Prostate gland (tissue), 2 donors: ENCODE measurements at regions not wholly inside any gene's neighbourhood (a gene's known extent, or its start where the extent isn't known, plus 50 kb on each side); places are given as distances from the start of the nearest gene placed in this dataset.

Experiments
- DNase-seq: peaks from one replicate; pipeline ENCODE4 v3.0.0-alpha.2; 2019; ENCODE audit warnings: low spot score
- H3K27ac ChIP-seq, 2 donors: fragments of 200-600 bp; sonication (generic); 2 replicates each; pipeline ENCODE4 v1.5.1; 2017 to 2019
- H3K27me3 ChIP-seq: fragments of 200-600 bp; sonication (generic); replicated peaks from 2 replicates; pipeline ENCODE4 v1.5.1; 2019; ENCODE audit not compliant: insufficient read depth
- H3K36me3 ChIP-seq, 2 donors: fragments of 200-600 bp; sonication (generic); 1 replicate in 1 of 2; 2 replicates in 1 of 2; pipeline versions ENCODE4 v1.5.1 to v1.8.1; 2017 to 2019
- H3K4me1 ChIP-seq: fragments of 200-600 bp; sonication (generic); replicated peaks from 2 replicates; pipeline ENCODE4 v1.5.1; 2019
- H3K4me3 ChIP-seq, 2 donors: fragments of 200-600 bp; sonication (generic); 2 replicates each; pipeline ENCODE4 v1.5.1; 2017 to 2019
- H3K9me3 ChIP-seq: fragments of 200-600 bp; sonication (generic); 2 replicates; pipeline ENCODE4 v1.5.1; 2017
- CTCF ChIP-seq, 4 experiments: fragments of 200-600 bp in 2 of 4; fragments of 450-650 bp in 2 of 4; sonication (generic) in 2 of 4; IDR thresholded peaks; 1 replicate in 3 of 4; 2 replicates in 1 of 4; pipeline ENCODE4 v1.5.1; 2016 to 2019; ENCODE audit warnings: antibody characterized with exemption in 4 of 4, mild to moderate bottlenecking in 2 of 4, moderate library complexity in 2 of 4
- POLR2A ChIP-seq: fragments of 450-650 bp; IDR thresholded peaks from one replicate; pipeline ENCODE4 v1.6.1; 2016; ENCODE audit warnings: antibody characterized with exemption, mild to moderate bottlenecking
- POLR2AphosphoS5 ChIP-seq: sonication (generic); formaldehyde crosslinking; IDR thresholded peaks from one replicate; pipeline ENCODE4 v1.6.1; 2017; ENCODE audit warnings: antibody characterized with exemption
- WGBS: methylation state at CpG from one replicate; pipeline ENCODE4 v1.1.5; 2018; 5-methylcytosine and 5-hydroxymethylcytosine counted together
- intact Hi-C: fragments of 100-400 bp; cut with DNase I; formaldehyde crosslinking; loops from one replicate; pipeline ENCODE4 v1.14.2; 2022

DNA sequence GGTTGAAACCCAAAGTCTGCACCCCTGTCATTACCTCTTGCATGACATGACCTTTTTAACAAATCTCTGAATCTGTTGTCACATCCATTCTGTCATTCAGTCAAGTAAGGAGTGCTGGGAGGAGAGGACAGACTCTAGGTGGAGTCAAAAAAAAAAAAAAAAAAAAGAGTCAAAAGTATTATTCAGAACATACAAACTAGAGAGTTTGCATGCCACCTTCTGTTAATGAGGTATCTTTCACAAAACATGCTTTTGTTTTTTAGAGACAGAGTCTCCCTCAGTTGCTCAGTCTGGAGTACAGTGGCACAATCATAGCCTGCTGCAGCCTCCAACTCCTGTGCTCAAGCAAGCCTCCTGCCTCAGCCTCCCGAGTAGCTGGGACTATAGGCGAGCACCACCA, 81.6 kb upstream of the ARMC3 start:
- DNase-seq = no peak
- H3K9me3 ChIP-seq = no peaks in the 10 kb centered on the region
- TF ChIP-seq CTCF (IDR thresholded peaks at IDR 0.05) (no peak), POLR2A (no peak), POLR2AphosphoS5 (no peak)
- H3K4me1 ChIP-seq = peaks cover 8% of the 10 kb centered on the region
- no peaks in the 10 kb centered on the region for H3K36me3 ChIP-seq
- intact Hi-C loops = no loop called here
- 100% methylated on average over 2 of the region's 2 CpGs for WGBS
- H3K4me3 ChIP-seq = no peak overlapping the region
- no peak overlapping the region for H3K27ac ChIP-seq
- H3K27me3 ChIP-seq = no peaks in the 10 kb centered on the region

GRCh38 chr10:22839639-22840038, 88.2 kb upstream of the ARMC3 start:
- H3K36me3 ChIP-seq = no peaks in the 10 kb centered on the region
- H3K4me3 ChIP-seq = no peak overlapping the region
- no peaks in the 10 kb centered on the region for H3K9me3 ChIP-seq
- TF ChIP-seq POLR2A = no peak
- no peak for TF ChIP-seq CTCF (IDR thresholded peaks at IDR 0.05)
- no peak for TF ChIP-seq POLR2AphosphoS5
- DNase-seq = no peak
- intact Hi-C loops = no loop called here
- H3K4me1 ChIP-seq = no peaks in the 10 kb centered on the region
- whole genome bisulfite sequencing = 69% methylated on average over 5 of the region's 5 CpGs
- H3K27ac ChIP-seq = no peak overlapping the region
- no peaks in the 10 kb centered on the region for H3K27me3 ChIP-seq

DNA sequence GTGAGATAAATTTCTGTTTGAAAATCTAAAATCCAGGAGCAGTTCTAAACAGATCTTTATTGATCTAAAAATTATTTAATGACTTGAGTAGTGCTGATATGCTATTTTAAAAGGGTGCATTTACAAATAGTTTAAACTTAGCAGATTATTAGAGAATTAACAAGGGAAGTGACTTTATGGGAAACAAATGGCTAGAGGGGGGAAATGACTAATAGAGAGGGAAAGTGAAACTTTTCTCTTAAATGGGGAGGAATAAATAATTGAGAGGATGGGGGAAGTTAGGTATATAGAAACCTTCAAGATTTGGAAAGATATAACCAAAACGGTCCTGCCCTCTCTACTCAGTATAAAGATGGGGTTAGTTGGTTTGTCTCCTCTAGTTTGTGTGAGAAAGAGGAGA, 90.1 kb upstream of the ARMC3 start:
- H3K27ac ChIP-seq = no peak overlapping the region
- TF ChIP-seq POLR2AphosphoS5 (no peak), CTCF (IDR thresholded peaks at IDR 0.05) (no peak)
- intact Hi-C loops = no loop called here
- 42% methylated on average over 1 of the region's 1 CpG for WGBS
- DNase-seq = no peak
- no peaks in the 10 kb centered on the region for H3K36me3 ChIP-seq
- H3K4me1 ChIP-seq = no peaks in the 10 kb centered on the region
- no peaks in the 10 kb centered on the region for H3K9me3 ChIP-seq
- H3K27me3 ChIP-seq = no peaks in the 10 kb centered on the region
- no peak overlapping the region for H3K4me3 ChIP-seq

- no peaks in the 10 kb centered on the region for H3K27me3 ChIP-seq
- H3K4me3 ChIP-seq = no peak overlapping the region
- no peak for DNase-seq
- no peaks in the 10 kb centered on the region for H3K9me3 ChIP-seq
- intact Hi-C loops = no loop called here
- no peak for TF ChIP-seq POLR2A
- no peak for TF ChIP-seq POLR2AphosphoS5
- no peak for TF ChIP-seq CTCF (IDR thresholded peaks at IDR 0.05)
- no peak overlapping the region for H3K27ac ChIP-seq
- H3K4me1 ChIP-seq = no peaks in the 10 kb centered on the region
- H3K36me3 ChIP-seq = no peaks in the 10 kb centered on the region
- 86% methylated on average over 7 of the region's 7 CpGs for WGBS
These were observed 90.5 kb upstream of the ARMC3 start for GRCh38 chr10:22837351-22837750.

- Histone ChIP-seq H3K27ac (no peak overlapping the region), H3K9me3 (no peaks in the 10 kb centered on the region), H3K4me1 (no peaks in the 10 kb centered on the region), H3K4me3 (no peak overlapping the region), H3K27me3 (no peaks in the 10 kb centered on the region), H3K36me3 (no peaks in the 10 kb centered on the region)
- TF ChIP-seq POLR2AphosphoS5 (no peak), POLR2A (no peak)
- DNase-seq = no peak
- 89% methylated on average over 3 of the region's 3 CpGs for WGBS
- intact Hi-C loops = no loop called here
These were observed 93.4 kb upstream of the ARMC3 start for GRCh38 chr10:22834471-22834870.
